ENCODE measurements at regions not wholly inside any gene's neighbourhood (a gene's known extent, or its start where the extent isn't known, plus 50 kb on each side); places are given as distances from the start of the nearest gene placed in this dataset.

DNA sequence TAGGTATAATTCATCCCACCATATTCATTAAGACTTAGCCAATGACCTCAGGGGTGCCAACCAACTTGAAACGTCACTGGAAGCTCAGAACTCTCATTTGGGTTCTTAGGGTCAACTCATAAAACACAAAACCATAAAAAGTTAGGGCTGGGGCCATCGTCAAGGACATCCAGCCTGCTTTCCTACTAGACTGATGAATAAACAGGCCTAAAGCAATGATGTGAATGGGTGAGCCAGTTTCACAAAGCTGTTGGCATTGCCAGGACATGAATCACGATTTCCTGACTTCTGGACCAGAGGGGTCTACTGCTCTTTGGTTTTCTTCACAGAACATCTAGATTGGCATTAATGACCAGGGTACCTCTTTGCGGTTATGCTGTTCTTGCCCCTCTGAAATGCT lies 64.7 kb downstream of the EOMES start:
- H3K79me2 ChIP-seq (ENCODE audit: insufficient read depth), result no peaks in the 10 kb centered on the region
- DNase-seq, result peak; percentile 69
- peak overlapping the region; percentile 35; the same call in 1 of the 2 replicates for H3K27ac ChIP-seq
- H3K9ac ChIP-seq, result no peak overlapping the region
- in situ Hi-C loops (cut with MboI), result loop anchor here (25.0 kb wide), 1 partner anchor 170 kb away; the partner anchor contains the start of gene SLC4A7
- TF ChIP-seq EZH2phosphoT487 (IDR thresholded peaks at IDR 0.05; ENCODE audit: insufficient read depth, low read depth) (no peak), EZH2 (IDR thresholded peaks at IDR 0.05; ENCODE audit: insufficient read depth, poor library complexity, severe bottlenecking) (no peak)
- H3K9me2 ChIP-seq (ENCODE audit: insufficient read depth), result no peaks in the 10 kb centered on the region
- no peak overlapping the region for H2AFZ ChIP-seq
- H4K20me1 ChIP-seq (ENCODE audit: insufficient read depth), result no peaks in the 10 kb centered on the region
- peaks cover 22% of the 10 kb centered on the region for H3F3A ChIP-seq (ENCODE audit: insufficient read depth)
- no peaks in the 10 kb centered on the region for H3K36me3 ChIP-seq (ENCODE audit: low read depth)
- 67 to 73% methylated on average over 4 of the region's 4 CpGs for WGBS, 2 experiments (ENCODE audit: low coverage in 1 of 2, low lambda C conversion rate in 2 of 2, missing lambda C conversion rate in 2 of 2)
- no peak overlapping the region for H3K4me3 ChIP-seq
- H3K4me1 ChIP-seq (ENCODE audit: insufficient read depth), result peaks cover 23% of the 10 kb centered on the region
- H3K27me3 ChIP-seq (replicated peaks; ENCODE audit: insufficient read depth), result no peaks in the 10 kb centered on the region
- H3K9me3 ChIP-seq (ENCODE audit: low read depth), result no peaks in the 10 kb centered on the region
- no peak overlapping the region for H3K4me2 ChIP-seq (ENCODE audit: unreplicated experiment)

- Histone ChIP-seq H2AFZ (no peak overlapping the region), H4K20me1 (ENCODE audit: insufficient read depth) (no peaks in the 10 kb centered on the region), H3K4me3 (no peak overlapping the region), H3K9ac (no peak overlapping the region), H3K9me2 (ENCODE audit: insufficient read depth) (no peaks in the 10 kb centered on the region), H3K79me2 (ENCODE audit: insufficient read depth) (no peaks in the 10 kb centered on the region), H3K27me3 (replicated peaks; ENCODE audit: insufficient read depth) (no peaks in the 10 kb centered on the region), H3K9me3 (ENCODE audit: low read depth) (no peaks in the 10 kb centered on the region), H3K4me2 (ENCODE audit: unreplicated experiment) (no peak overlapping the region), H3F3A (ENCODE audit: insufficient read depth) (peaks cover 22% of the 10 kb centered on the region), H3K36me3 (ENCODE audit: low read depth) (no peaks in the 10 kb centered on the region), H3K4me1 (ENCODE audit: insufficient read depth) (peaks cover 21% of the 10 kb centered on the region), H3K27ac (no peak overlapping the region)
- no peak for DNase-seq
- 94 to 95% methylated on average over 1 of the region's 1 CpG for WGBS, 2 experiments (ENCODE audit: low coverage in 1 of 2, low lambda C conversion rate in 2 of 2, missing lambda C conversion rate in 2 of 2)
- TF ChIP-seq EZH2 (IDR thresholded peaks at IDR 0.05; ENCODE audit: insufficient read depth, poor library complexity, severe bottlenecking), result no peak
- TF ChIP-seq EZH2phosphoT487 (IDR thresholded peaks at IDR 0.05; ENCODE audit: insufficient read depth, low read depth), result no peak
- in situ Hi-C loops (cut with MboI), result loop anchor here (25.0 kb wide), 1 partner anchor 169 kb away; the partner anchor contains the start of gene SLC4A7
Observed at GRCh38 chr3:27656790-27657189, 65.3 kb downstream of the EOMES start.

GRCh38 chr3:27655547-27655946 lies 66.6 kb downstream of the EOMES start:
- Histone ChIP-seq H3K9me2 (ENCODE audit: insufficient read depth) (no peaks in the 10 kb centered on the region), H3K27me3 (replicated peaks; ENCODE audit: insufficient read depth) (no peaks in the 10 kb centered on the region), H3K36me3 (ENCODE audit: low read depth) (no peaks in the 10 kb centered on the region), H3K4me1 (ENCODE audit: insufficient read depth) (peaks cover 21% of the 10 kb centered on the region), H3K4me2 (ENCODE audit: unreplicated experiment) (no peak overlapping the region), H4K20me1 (ENCODE audit: insufficient read depth) (no peaks in the 10 kb centered on the region), H3K79me2 (ENCODE audit: insufficient read depth) (no peaks in the 10 kb centered on the region), H3K9me3 (ENCODE audit: low read depth) (no peaks in the 10 kb centered on the region), H3F3A (ENCODE audit: insufficient read depth) (peaks cover 22% of the 10 kb centered on the region), H3K4me3 (no peak overlapping the region), H2AFZ (no peak overlapping the region), H3K27ac (no peak overlapping the region), H3K9ac (no peak overlapping the region)
- in situ Hi-C loops (cut with MboI), result loop anchor here (25.0 kb wide), 1 partner anchor 168 kb away; the partner anchor contains the start of gene SLC4A7
- 78 to 82% methylated on average over 5 of the region's 5 CpGs for whole genome bisulfite sequencing, 2 experiments (ENCODE audit: low coverage in 1 of 2, low lambda C conversion rate in 2 of 2, missing lambda C conversion rate in 2 of 2)
- TF ChIP-seq EZH2phosphoT487 (IDR thresholded peaks at IDR 0.05; ENCODE audit: insufficient read depth, low read depth), result no peak
- TF ChIP-seq EZH2 (IDR thresholded peaks at IDR 0.05; ENCODE audit: insufficient read depth, poor library complexity, severe bottlenecking), result no peak
- no peak for DNase-seq

GRCh38 chr3:27653803-27654558 lies 68.1 kb downstream of the EOMES start:
- Histone ChIP-seq H4K20me1 (ENCODE audit: insufficient read depth) (no peaks in the 10 kb centered on the region), H3K27me3 (replicated peaks; ENCODE audit: insufficient read depth) (no peaks in the 10 kb centered on the region), H3K79me2 (ENCODE audit: insufficient read depth) (no peaks in the 10 kb centered on the region), H3K9me2 (ENCODE audit: insufficient read depth) (no peaks in the 10 kb centered on the region), H3K9me3 (ENCODE audit: low read depth) (no peaks in the 10 kb centered on the region), H3K27ac (no peak overlapping the region), H3K9ac (no peak overlapping the region), H3K36me3 (ENCODE audit: low read depth) (no peaks in the 10 kb centered on the region), H2AFZ (no peak overlapping the region), H3K4me1 (ENCODE audit: insufficient read depth) (peaks cover 27% of the 10 kb centered on the region), H3F3A (ENCODE audit: insufficient read depth) (peaks cover 25% of the 10 kb centered on the region), H3K4me3 (no peak overlapping the region), H3K4me2 (ENCODE audit: unreplicated experiment) (no peak overlapping the region)
- in situ Hi-C loops (cut with MboI), result loop anchor here (25.0 kb wide), 1 partner anchor 167 kb away; the partner anchor contains the start of gene SLC4A7
- DNase-seq, result no peak
- whole genome bisulfite sequencing, 2 experiments (ENCODE audit: low coverage in 1 of 2, low lambda C conversion rate in 2 of 2, missing lambda C conversion rate in 2 of 2), result 85 to 90% methylated on average over 3 of the region's 3 CpGs
- no peak for TF ChIP-seq EZH2phosphoT487 (IDR thresholded peaks at IDR 0.05; ENCODE audit: insufficient read depth, low read depth)
- TF ChIP-seq EZH2 (IDR thresholded peaks at IDR 0.05; ENCODE audit: insufficient read depth, poor library complexity, severe bottlenecking), result no peak
